ENCODE measurements at regions not wholly inside any gene's neighbourhood (a gene's known extent, or its start where the extent isn't known, plus 50 kb on each side); places are given as distances from the start of the nearest gene placed in this dataset.

GRCh38 chr7:9761224-9761623, 1212.4 kb upstream of the PHF14 start:
- Histone ChIP-seq H3K27me3 (ENCODE audit: low read depth, low read length) (no peaks in the 10 kb centered on the region), H3K27ac (ENCODE audit: low read length) (no peak overlapping the region), H3K4me2 (ENCODE audit: low read length) (no peak overlapping the region), H3K4me3 (ENCODE audit: low read length) (no peak overlapping the region), H4K20me1 (ENCODE audit: insufficient read depth, low read length) (no peaks in the 10 kb centered on the region), H3K4me1 (ENCODE audit: low read length) (peaks cover 4% of the 10 kb centered on the region), H3K36me3 (replicated peaks; ENCODE audit: low read depth, low read length) (no peaks in the 10 kb centered on the region), H3K9ac (ENCODE audit: low read length) (no peak overlapping the region), H3K9me3 (ENCODE audit: insufficient read depth, low read length) (no peaks in the 10 kb centered on the region), H2AFZ (ENCODE audit: low read depth, low read length) (peak overlapping the region; percentile 41; the same call in 1 of the 2 replicates), H3K79me2 (ENCODE audit: low read length) (no peaks in the 10 kb centered on the region)
- TF ChIP-seq CTCF (IDR thresholded peaks at IDR 0.05; ENCODE audit: low read depth, low read length) (no peak), EZH2phosphoT487 (IDR thresholded peaks at IDR 0.05; ENCODE audit: low read depth) (no peak)

DNA sequence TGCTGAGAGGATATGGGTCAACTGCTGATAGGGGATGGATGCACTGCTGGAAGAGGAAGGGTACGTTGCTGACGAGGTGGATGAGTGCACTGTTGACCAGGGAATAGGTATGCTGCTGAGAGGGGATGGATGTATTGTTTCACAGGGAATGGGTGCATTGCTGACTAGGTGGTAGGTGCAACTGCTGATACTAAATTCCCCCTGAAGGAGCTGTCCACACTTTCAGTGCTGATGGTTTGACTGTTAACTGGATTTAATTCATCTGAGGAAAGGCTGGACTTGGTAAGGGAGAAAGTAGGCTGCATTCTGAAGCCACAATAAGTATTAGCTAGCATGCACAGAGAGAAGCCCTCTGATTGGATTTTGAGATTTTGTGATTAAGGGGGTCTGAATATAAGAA, 1196.8 kb upstream of the PHF14 start:
- Histone ChIP-seq H3K4me3 (ENCODE audit: low read length) (no peak overlapping the region), H3K4me1 (ENCODE audit: low read length) (peaks cover 9% of the 10 kb centered on the region), H3K36me3 (replicated peaks; ENCODE audit: low read depth, low read length) (no peaks in the 10 kb centered on the region), H2AFZ (ENCODE audit: low read depth, low read length) (no peak overlapping the region), H3K9ac (ENCODE audit: low read length) (no peak overlapping the region), H3K27ac (ENCODE audit: low read length) (no peak overlapping the region), H3K27me3 (ENCODE audit: low read depth, low read length) (no peaks in the 10 kb centered on the region), H3K9me3 (ENCODE audit: insufficient read depth, low read length) (no peaks in the 10 kb centered on the region), H3K79me2 (ENCODE audit: low read length) (no peaks in the 10 kb centered on the region), H4K20me1 (ENCODE audit: insufficient read depth, low read length) (no peaks in the 10 kb centered on the region), H3K4me2 (ENCODE audit: low read length) (no peak overlapping the region)
- TF ChIP-seq EZH2phosphoT487 (IDR thresholded peaks at IDR 0.05; ENCODE audit: low read depth) (no peak), CTCF (IDR thresholded peaks at IDR 0.05; ENCODE audit: low read depth, low read length) (no peak)

DNA sequence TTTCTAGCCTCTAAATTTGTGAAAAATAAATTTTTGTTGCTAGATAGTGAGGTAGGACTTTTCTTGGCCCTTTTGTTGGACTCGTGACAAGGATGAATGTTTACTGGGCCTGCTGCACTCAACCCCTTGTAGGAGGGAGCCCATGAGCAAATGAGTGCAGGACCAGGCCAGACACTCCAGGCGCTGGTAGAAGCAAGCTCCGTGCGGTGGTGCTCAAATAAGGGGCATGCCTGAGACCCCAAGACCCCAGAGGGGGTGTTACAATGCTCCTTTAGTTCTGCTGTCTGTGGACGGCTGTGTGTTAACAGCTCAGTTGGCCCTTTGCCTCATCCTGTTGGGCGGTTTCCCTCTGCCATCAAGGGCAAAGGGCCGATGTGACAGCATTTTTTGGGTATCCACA, 1195.3 kb upstream of the PHF14 start:
- no peaks in the 10 kb centered on the region for H3K27me3 ChIP-seq (ENCODE audit: low read depth, low read length)
- no peak overlapping the region for H3K9ac ChIP-seq (ENCODE audit: low read length)
- no peak for TF ChIP-seq CTCF (IDR thresholded peaks at IDR 0.05; ENCODE audit: low read depth, low read length)
- TF ChIP-seq EZH2phosphoT487 (IDR thresholded peaks at IDR 0.05; ENCODE audit: low read depth) = no peak
- no peak overlapping the region for H3K27ac ChIP-seq (ENCODE audit: low read length)
- H2AFZ ChIP-seq (ENCODE audit: low read depth, low read length) = no peak overlapping the region
- no peaks in the 10 kb centered on the region for H3K79me2 ChIP-seq (ENCODE audit: low read length)
- no peak overlapping the region for H3K4me2 ChIP-seq (ENCODE audit: low read length)
- H4K20me1 ChIP-seq (ENCODE audit: insufficient read depth, low read length) = no peaks in the 10 kb centered on the region
- H3K9me3 ChIP-seq (ENCODE audit: insufficient read depth, low read length) = no peaks in the 10 kb centered on the region
- no peak overlapping the region for H3K4me3 ChIP-seq (ENCODE audit: low read length)
- peaks cover 9% of the 10 kb centered on the region for H3K4me1 ChIP-seq (ENCODE audit: low read length)
- no peaks in the 10 kb centered on the region for H3K36me3 ChIP-seq (replicated peaks; ENCODE audit: low read depth, low read length)

GRCh38 chr7:9781710-9782109, 1192.0 kb upstream of the PHF14 start:
- Histone ChIP-seq H3K9ac (ENCODE audit: low read length) (no peak overlapping the region), H4K20me1 (ENCODE audit: insufficient read depth, low read length) (no peaks in the 10 kb centered on the region), H3K79me2 (ENCODE audit: low read length) (no peaks in the 10 kb centered on the region), H3K9me3 (ENCODE audit: insufficient read depth, low read length) (no peaks in the 10 kb centered on the region), H3K27ac (ENCODE audit: low read length) (no peak overlapping the region), H3K27me3 (ENCODE audit: low read depth, low read length) (no peaks in the 10 kb centered on the region), H2AFZ (ENCODE audit: low read depth, low read length) (no peak overlapping the region), H3K4me3 (ENCODE audit: low read length) (no peak overlapping the region), H3K36me3 (replicated peaks; ENCODE audit: low read depth, low read length) (no peaks in the 10 kb centered on the region), H3K4me1 (ENCODE audit: low read length) (peaks cover 9% of the 10 kb centered on the region), H3K4me2 (ENCODE audit: low read length) (no peak overlapping the region)
- no peak for TF ChIP-seq CTCF (IDR thresholded peaks at IDR 0.05; ENCODE audit: low read depth, low read length)
- no peak for TF ChIP-seq EZH2phosphoT487 (IDR thresholded peaks at IDR 0.05; ENCODE audit: low read depth)

Data from OCI-LY3 (cell line).